Mammary epithelial cell (primary cell): ENCODE measurements at regions not wholly inside any gene's neighbourhood (a gene's known extent, or its start where the extent isn't known, plus 50 kb on each side); places are given as distances from the start of the nearest gene placed in this dataset.

Source experiments
- EZH2 ChIP-seq: IDR thresholded peaks from 2 replicates; pipeline ENCODE4 v1.6.1; 2012; ENCODE audit warnings: low read length, inconsistent platforms, borderline replicate concordance
- TF ChIP-seq, protein P1 (sequence below), 2 donors: IDR thresholded peaks in 1 of 2; conservative IDR thresholded peaks in 1 of 2; 2 replicates each; pipeline ENCODE4 v1.5.1; 2011 to 2012; ENCODE audit warnings: inconsistent platforms in 2 of 2, low read length in 2 of 2, mild to moderate bottlenecking in 2 of 2, control low read depth in 1 of 2, low read depth in 1 of 2; ENCODE audit not compliant: insufficient read depth in 1 of 2; ENCODE audit errors: extremely low read depth in 1 of 2

DNA sequence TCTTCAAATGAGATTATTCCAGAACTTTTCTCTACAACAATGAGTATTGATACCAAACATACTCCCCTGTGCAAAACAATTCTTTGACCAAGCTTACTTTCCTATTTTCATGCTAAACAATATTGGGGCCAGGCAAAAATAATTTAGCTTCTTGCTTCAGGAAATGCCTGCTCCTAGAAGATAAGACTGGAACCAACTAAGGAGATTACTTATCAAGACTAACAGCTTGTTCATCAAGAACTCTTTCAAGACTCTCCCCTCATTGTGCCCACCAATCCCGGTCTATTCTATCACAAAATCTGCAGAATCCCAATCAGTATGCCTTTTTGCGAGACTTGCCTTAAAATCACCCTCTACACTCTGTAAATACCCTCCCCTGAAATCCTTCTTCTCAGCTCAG lies 536.6 kb downstream of the RWDD3 start:
- TF ChIP-seq, protein P1, sequence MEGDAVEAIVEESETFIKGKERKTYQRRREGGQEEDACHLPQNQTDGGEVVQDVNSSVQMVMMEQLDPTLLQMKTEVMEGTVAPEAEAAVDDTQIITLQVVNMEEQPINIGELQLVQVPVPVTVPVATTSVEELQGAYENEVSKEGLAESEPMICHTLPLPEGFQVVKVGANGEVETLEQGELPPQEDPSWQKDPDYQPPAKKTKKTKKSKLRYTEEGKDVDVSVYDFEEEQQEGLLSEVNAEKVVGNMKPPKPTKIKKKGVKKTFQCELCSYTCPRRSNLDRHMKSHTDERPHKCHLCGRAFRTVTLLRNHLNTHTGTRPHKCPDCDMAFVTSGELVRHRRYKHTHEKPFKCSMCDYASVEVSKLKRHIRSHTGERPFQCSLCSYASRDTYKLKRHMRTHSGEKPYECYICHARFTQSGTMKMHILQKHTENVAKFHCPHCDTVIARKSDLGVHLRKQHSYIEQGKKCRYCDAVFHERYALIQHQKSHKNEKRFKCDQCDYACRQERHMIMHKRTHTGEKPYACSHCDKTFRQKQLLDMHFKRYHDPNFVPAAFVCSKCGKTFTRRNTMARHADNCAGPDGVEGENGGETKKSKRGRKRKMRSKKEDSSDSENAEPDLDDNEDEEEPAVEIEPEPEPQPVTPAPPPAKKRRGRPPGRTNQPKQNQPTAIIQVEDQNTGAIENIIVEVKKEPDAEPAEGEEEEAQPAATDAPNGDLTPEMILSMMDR (conservative IDR thresholded peaks at IDR 0.05 in 1 of 2, IDR thresholded peaks at IDR 0.05 in 1 of 2; ENCODE audit: extremely low read depth in 1 of 2, insufficient read depth in 1 of 2, low read depth in 1 of 2, low read length in 2 of 2), result no peak
- no peak for TF ChIP-seq EZH2
